ENCODE measurements at regions not wholly inside any gene's neighbourhood (a gene's known extent, or its start where the extent isn't known, plus 50 kb on each side); places are given as distances from the start of the nearest gene placed in this dataset.

- no peaks in the 10 kb centered on the region for H3K27me3 ChIP-seq
- H3K27ac ChIP-seq = no peak overlapping the region
- no peaks in the 10 kb centered on the region for H3K9me3 ChIP-seq
- H3K4me3 ChIP-seq = no peak overlapping the region
- H3K36me3 ChIP-seq = no peaks in the 10 kb centered on the region
- TF ChIP-seq POLR2A (IDR thresholded peaks at IDR 0.05) = no peak
- TF ChIP-seq CTCF (IDR thresholded peaks at IDR 0.05) = no peak
- DNase-seq = no peak
- H3K4me1 ChIP-seq = no peaks in the 10 kb centered on the region
Measured at GRCh38 chr6:84456803-84457202, 229.4 kb upstream of the CEP162 start.

GRCh38 chr6:84455511-84456029, 228.1 kb upstream of the CEP162 start:
- H3K4me3 ChIP-seq = no peak overlapping the region
- H3K27ac ChIP-seq = no peak overlapping the region
- H3K4me1 ChIP-seq = no peaks in the 10 kb centered on the region
- DNase-seq = no peak
- TF ChIP-seq CTCF (IDR thresholded peaks at IDR 0.05) (no peak), POLR2A (IDR thresholded peaks at IDR 0.05) (no peak)
- no peaks in the 10 kb centered on the region for H3K27me3 ChIP-seq
- no peaks in the 10 kb centered on the region for H3K36me3 ChIP-seq
- H3K9me3 ChIP-seq = no peaks in the 10 kb centered on the region

GRCh38 chr6:84453499-84453898, 226.1 kb upstream of the CEP162 start:
- no peaks in the 10 kb centered on the region for H3K36me3 ChIP-seq
- H3K27ac ChIP-seq = no peak overlapping the region
- no peaks in the 10 kb centered on the region for H3K27me3 ChIP-seq
- H3K4me3 ChIP-seq = no peak overlapping the region
- DNase-seq = no peak
- H3K4me1 ChIP-seq = no peaks in the 10 kb centered on the region
- TF ChIP-seq CTCF (IDR thresholded peaks at IDR 0.05) (no peak), POLR2A (IDR thresholded peaks at IDR 0.05) (no peak)
- no peaks in the 10 kb centered on the region for H3K9me3 ChIP-seq

GRCh38 chr6:84450018-84450417, 222.6 kb upstream of the CEP162 start:
- H3K4me3 ChIP-seq = no peak overlapping the region
- DNase-seq = no peak
- no peaks in the 10 kb centered on the region for H3K9me3 ChIP-seq
- H3K36me3 ChIP-seq = no peaks in the 10 kb centered on the region
- no peak overlapping the region for H3K27ac ChIP-seq
- H3K4me1 ChIP-seq = no peaks in the 10 kb centered on the region
- no peaks in the 10 kb centered on the region for H3K27me3 ChIP-seq
- TF ChIP-seq CTCF (IDR thresholded peaks at IDR 0.05) (no peak), POLR2A (IDR thresholded peaks at IDR 0.05) (no peak)

GRCh38 chr6:84449220-84449619, 221.8 kb upstream of the CEP162 start:
- Histone ChIP-seq H3K9me3 (no peaks in the 10 kb centered on the region), H3K27ac (no peak overlapping the region), H3K36me3 (no peaks in the 10 kb centered on the region), H3K4me3 (no peak overlapping the region), H3K27me3 (no peaks in the 10 kb centered on the region), H3K4me1 (no peaks in the 10 kb centered on the region)
- no peak for TF ChIP-seq POLR2A (IDR thresholded peaks at IDR 0.05)
- no peak for DNase-seq

GRCh38 chr6:84448331-84448730, 220.9 kb upstream of the CEP162 start:
- no peak overlapping the region for H3K4me3 ChIP-seq
- H3K27me3 ChIP-seq = no peaks in the 10 kb centered on the region
- H3K4me1 ChIP-seq = no peaks in the 10 kb centered on the region
- H3K27ac ChIP-seq = no peak overlapping the region
- DNase-seq = no peak
- no peaks in the 10 kb centered on the region for H3K36me3 ChIP-seq
- no peaks in the 10 kb centered on the region for H3K9me3 ChIP-seq
- no peak for TF ChIP-seq CTCF (IDR thresholded peaks at IDR 0.05)
- no peak for TF ChIP-seq POLR2A (IDR thresholded peaks at IDR 0.05)
